DMS153 (cell line): ENCODE measurements at regions not wholly inside any gene's neighbourhood (a gene's known extent, or its start where the extent isn't known, plus 50 kb on each side); places are given as distances from the start of the nearest gene placed in this dataset.

Experiments used
- DNase-seq: peaks from one replicate; lab custom pipeline; 2025; lab: John Stamatoyannopoulos, UW

DNA sequence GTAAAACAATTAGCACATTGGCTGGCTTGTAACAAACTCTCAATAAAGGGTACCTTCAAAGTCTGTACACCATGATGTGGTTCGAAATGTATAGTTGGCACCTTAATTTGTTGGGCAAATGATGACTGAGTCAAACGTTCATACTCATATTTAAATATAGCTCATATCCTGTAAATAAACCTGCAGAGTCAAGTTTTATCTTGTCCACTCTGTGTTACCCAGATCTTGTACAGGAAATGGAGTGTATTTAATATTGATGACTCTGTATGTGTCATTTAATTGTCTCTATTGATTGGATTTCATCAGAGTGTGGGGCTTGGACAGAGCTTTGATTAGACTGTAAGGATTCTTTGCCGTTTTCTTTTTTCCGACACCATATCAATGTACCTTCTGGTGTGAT lies 805.6 kb upstream of the ZEB2 start:
- DNase-seq = no peak

DNA sequence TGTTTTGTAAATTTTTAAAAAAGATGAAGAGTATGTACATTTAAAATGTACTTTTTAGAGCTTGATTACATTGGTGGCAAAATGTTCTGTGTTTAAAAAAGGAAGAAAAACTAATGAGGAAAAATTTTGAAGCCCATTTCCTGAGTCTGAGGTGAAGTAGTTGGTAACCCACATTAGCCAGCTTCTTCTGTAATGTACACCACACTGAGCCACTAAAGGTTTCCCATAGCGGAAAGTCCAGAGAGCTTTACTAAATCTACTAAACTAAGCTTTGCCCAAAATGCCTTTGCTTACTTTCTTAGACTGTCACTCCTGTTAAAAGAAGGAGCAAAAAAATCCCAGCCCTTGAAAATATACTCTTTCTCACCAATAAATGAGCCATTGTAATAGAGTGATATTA lies 804.8 kb upstream of the ZEB2 start:
- DNase-seq = no peak

DNA sequence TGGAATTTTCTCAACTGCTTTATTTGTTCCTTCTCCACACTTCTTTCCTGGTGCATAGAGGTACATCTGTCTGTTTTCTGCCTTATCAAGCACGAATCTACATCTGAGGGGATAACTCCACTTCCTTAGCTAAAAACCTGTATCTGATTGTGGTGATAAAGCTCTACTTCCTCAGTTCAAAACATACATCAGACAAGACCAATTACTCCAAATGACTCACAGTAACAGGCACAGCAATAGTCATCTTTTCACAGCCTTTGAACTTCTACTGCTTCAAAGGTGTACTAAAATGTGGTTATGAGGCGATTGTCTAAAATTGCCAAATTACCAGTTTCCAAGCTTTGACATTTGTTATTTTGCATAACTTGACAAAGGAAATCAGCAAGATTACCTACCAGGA lies 803.6 kb upstream of the ZEB2 start:
- DNase-seq = no peak

DNA sequence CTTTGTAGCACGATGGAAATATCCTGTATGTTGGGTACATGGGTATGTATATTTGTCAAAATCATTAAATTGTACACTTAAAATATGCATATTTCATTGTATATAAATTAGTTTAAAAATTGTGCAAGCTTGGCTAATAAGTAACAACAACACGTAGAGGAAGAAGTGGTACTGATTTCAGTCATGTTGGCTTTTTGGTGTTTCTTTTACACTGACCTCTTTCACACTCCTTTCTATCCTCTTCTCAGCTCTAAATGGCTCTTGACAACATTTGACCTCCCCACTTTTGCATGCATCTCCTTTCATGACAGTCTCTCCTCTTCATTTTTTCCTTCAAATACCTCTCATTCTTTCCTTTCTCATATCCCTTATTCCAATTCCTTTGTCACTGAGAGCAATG lies 801.4 kb upstream of the ZEB2 start:
- DNase-seq = no peak

DNA sequence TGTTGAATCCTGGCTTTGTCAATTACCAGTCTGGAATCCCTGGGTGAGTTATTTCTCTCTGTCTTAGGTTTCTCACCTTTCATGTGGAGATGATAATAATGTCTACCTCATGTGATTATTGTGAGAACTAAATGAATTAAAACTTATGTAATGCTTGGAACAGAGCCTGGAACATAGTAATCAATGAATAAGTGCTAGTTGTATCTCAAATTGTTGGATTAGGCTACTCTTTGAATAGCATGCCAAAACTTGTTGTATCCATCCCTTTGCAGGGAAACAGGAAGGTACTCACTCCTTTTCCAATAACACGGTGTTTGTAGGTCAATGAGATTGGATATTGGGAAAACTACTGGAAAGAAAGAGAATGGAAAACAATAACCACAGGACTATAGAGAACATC lies 796.6 kb upstream of the ZEB2 start:
- DNase-seq = no peak

DNA sequence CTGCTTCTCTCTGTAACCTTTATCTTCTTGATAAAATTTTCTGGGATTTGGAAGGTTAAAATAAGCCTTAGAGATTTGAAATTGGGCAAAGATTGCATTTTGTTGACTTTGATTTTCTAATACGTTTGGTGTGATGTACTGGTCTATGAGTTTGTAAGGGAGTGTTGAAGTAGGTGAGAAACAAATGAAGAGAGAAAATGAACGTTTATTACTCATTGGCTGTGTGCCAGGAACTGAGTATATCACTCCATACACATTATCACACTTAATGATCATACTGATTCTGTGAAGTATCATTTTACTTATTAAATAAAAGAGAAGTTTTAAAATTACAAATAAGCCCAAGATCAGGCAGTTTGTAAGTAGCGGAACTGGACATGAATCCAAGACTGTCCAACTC lies 795.1 kb upstream of the ZEB2 start:
- DNase-seq = no peak

DNA sequence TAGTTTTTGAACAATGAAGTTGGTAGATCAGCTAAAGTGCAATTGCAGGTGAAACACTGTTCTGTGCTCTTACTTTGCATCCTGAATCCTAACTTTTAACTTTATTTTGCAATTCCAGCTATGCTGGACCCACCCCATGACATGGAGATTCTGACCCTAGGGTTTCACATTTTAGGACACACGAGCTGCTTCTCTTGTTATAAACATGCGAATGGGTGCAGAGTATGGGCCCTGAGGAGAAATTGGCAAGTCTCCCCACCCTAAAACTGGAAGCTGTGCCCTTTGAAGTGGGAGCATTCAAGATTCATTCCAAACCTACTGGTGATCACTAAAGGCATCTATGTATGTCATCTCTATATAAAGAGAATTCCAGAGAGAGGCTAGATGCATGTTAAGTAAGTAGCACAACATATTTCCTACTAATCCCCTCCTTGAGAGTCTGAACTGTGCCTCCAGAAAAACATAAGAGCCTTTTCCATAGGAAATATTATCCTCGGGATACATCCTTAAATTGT lies 794.3 kb upstream of the ZEB2 start:
- DNase-seq = no peak

DNA sequence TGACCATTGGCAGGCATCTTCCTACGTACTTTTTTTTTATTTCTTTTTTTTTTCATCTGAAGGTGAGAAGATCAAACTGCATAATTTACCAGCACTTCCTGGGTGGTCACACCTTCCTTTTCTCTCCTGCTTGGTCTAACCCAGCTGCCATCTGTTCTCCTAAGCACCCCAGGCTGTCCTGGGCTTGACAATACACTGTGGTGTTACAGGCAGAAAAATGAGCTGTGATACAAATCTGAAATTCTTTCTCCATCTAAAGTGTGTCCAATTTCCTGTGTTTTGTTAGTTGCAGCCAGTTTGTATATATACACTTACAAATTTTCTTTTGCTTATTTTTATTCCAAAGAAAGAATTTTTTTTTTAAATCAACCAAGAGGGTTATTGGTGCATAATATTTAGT lies 786.0 kb upstream of the ZEB2 start:
- DNase-seq = no peak

DNA sequence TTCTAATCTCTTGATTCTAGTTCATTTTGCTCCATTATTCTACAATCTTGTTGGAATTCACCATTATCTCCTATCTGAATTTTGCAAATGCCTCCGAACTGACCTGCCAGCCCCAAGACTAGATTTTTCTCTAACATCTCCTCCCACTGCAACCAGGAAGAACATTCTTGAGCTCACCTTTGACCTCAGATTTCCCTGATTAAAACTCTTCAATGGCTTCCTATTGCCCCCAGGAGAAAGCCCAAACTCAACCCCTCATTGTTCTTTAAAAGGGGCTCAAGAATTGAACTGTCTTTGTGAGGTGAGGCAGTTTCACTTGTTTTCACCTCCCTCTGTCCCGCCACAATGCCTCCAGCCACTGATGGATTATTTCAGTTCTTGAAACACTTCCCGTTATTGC lies 784.6 kb upstream of the ZEB2 start:
- DNase-seq = no peak

DNA sequence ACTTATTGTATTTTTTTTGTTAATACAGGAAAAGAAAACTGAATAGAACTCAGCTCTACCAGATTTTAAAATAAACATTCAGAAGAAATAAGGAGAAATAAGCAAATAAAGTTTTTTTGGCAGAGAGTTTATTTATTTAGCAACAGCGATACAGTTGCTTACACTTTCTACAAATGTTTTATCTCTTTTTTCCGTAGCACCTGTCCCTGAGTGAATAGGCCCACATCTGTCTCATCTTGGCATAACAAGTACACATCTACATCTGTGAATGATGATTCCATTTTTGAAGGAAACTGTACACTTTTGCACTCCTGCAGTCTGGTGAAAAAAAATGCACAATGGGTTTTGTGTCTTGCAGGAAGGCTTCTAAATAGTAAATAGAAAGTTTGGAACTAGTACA lies 783.6 kb upstream of the ZEB2 start:
- DNase-seq = no peak

DNA sequence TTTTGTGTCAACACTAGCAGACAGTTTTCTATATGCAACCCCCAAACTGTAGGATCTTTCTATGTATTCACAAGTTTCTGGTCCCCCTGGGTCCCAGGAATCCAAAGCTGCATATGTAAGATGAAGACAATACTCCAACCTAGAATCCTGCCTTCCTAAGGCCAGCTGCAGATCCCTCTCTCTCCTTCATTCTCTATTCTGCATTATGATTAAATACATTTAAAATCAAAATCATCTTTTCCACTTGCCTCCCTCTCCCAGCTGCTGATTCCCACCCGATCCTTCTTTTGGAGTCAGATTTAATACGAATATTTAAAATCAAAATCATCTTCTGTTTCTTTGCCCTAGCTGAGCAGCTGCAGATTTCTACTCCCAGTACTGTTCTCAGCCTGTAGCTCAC lies 783.0 kb upstream of the ZEB2 start:
- no peak for DNase-seq

DNA sequence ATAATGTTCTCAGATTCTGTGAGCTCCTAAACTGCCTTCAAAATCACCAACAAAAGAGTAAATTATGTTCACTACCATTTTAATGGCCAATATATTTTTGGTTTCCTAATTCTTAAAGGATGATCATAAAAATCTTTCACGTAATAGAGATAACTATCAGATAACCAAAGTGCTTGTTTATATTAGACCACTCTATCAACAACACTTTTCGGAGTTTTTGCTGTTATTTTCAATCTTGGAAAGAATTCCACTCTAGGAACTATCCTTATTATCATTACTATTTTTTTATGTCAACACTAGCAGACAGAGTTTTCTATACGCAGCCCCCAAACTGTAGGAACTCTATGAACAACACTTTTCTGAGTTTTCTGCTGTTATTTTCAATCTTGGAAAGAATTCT lies 782.5 kb upstream of the ZEB2 start:
- DNase-seq = no peak

DNA sequence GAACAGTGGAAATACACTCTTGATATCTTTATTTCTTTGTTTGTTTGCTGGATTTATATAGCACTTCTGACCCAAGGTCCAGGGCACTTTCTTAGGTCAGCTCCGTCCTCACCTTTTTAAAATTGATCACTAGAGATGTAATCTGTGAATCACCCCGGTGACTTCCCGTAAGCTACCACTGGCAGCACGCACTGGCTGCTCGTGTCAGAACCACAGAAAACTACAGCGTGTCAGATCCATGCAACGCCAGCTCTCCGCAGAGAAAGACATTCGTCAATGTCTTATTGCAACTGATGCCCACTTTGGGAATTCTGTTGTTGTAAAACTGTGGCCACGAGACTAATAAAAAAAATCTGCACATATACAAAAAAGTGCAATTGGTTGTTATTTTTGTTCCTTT lies 779.4 kb upstream of the ZEB2 start:
- no peak for DNase-seq

DNA sequence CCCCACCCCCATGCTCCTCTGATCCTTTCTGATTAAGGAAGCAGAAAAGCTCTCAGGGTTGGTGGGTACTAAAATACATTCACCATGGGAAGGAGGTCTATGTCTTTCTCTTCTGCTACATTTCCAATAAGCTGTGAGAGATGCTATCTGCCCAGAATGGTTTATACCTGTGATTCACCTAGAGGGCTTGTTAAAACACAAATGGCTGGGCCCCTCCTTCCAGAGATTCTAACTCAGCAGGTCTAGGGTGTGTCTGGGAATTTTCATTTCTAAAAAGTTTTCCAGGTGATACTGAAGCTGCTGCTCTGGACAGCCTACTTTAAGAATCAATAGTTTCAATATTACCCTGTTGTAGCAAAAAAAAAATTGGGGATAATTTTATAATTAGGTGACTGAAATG lies 772.2 kb upstream of the ZEB2 start:
- DNase-seq = no peak

DNA sequence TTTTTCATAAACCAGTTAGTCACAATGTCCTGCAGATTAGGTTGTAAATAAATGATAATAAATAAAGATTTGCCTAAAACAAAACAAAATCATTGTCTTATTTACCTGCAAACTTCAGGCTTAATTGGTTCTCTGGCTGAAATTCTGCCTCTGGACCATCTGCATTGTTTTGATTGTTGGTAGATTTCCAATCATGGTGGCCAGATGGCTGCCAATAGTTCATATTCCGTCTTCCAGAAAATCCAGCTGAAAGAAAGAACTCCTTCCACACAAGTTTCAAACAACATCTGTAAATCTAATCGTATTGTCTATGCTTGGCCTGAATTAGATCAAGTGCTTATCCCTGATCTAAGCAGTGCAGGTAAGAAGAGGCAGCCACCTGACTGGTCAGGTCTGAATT lies 771.1 kb upstream of the ZEB2 start:
- no peak for DNase-seq

DNA sequence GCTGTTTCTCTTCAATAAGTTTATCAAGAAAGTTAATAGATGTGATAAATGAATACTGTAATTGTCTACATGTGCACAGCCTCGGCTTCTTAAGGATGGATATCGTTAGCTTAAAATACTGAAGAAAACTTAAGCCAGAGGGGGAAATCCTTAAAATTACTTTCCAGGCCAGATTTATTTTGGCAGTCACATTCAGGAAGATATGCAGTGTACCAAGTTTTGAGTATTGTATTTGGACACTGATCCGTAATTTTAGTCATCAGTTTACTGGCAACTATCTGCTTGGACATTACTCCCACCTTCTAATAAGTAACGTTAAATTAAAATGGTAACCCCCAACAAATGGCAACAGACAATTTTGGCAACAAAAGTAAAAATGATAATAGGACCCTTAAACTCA lies 770.0 kb upstream of the ZEB2 start:
- DNase-seq = no peak

DNA sequence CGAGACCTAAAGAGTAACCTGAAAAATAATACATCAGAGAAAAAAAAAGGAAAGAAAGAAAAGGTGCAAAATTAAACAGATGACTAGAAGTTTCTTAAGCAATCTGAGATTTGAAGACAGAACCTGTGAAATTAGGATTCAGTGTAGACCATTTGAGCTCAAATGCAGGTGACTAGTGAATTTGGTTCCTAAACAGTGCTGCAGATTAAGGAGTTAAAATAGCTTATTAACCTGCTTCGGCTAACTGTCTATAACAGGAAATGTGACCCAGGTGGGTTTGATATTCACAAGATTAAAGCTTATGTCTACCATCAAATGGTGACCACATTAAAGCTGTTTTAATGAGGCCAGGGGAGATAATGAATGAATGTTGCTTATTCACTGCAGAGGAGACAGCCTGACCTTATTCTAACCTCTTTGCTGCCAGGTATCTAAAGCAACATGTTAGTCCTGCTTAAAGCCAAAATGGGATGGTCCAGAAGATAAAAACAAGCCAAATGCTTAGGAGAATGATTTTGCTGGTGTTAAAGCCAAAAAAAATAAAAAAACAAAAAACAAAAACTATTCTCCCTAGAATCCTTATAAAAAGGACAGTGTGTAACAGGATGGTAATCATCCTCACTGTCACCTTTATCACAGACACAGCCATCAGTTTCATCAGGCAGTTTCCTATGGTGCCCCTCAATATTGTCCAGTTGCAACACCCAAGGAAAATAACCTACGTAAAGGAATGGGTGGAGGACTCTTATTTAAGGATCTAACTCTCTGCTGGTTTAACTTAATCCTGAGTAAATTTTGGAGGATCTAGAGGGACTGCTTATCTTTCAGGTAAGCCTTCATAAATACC lies 769.0 kb upstream of the ZEB2 start:
- DNase-seq = no peak

DNA sequence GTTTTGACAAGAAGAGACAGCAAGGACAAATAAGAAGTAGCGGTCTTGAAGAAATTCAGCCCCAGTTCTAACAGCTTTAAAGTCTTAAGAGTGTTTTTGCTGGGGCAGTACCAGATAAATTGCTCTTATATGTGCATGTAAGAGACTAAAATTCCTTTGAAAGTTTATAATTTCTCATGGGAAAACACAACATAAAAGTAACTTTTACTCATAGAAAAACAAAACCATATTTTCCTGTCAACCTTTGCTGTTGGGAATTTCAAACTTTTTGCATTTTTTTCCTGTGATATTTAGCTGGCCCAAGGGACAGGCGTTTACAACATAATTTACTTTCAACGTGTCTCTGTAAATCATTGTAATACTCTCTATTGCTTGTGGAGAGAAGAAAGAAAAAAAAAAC lies 767.8 kb upstream of the ZEB2 start:
- DNase-seq = no peak

DNA sequence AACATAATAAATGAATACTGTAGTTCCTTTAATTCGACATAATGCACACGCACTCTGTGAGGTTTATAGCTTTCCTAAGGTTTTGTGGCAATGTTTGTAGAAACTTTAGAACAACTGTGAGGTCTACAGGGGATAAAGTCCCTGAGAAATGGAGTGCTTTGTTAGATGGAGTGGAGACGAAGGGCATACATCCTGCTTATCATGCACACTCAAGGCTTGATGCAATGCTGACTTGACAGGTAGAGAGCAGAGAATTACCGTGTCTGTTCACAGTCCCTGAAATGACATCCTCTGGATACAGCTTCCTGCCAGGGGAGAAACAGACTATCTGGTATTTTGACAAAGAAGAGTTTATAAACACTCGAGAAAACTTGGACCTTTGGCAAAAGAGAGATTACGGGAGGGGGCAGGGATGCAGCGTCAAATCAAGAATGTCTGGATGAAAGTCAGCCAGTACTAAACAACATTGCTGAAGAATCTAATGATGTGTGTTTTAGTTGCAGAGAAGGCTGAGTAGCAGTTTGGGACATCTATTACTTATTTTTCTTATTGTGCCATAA lies 766.9 kb upstream of the ZEB2 start:
- DNase-seq = no peak

DNA sequence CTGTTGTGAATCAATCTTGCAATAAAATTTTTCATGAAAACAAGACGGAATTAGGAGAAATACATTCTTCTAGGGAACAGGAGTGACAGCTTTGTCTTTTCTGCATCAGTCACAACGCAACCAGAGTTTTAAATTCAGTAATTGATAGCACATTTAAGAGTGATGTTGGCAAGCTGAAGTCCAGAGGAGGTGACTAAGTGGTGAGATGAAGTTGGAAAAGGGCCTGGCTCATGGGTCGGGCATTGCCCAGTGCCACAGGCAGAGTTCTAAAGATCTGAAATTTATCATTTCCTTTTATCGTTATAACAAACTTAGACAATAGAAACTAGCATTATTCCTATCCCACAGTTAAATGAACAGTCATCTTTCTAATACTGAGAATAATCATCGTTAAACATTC lies 764.6 kb upstream of the ZEB2 start:
- DNase-seq = no peak

DNA sequence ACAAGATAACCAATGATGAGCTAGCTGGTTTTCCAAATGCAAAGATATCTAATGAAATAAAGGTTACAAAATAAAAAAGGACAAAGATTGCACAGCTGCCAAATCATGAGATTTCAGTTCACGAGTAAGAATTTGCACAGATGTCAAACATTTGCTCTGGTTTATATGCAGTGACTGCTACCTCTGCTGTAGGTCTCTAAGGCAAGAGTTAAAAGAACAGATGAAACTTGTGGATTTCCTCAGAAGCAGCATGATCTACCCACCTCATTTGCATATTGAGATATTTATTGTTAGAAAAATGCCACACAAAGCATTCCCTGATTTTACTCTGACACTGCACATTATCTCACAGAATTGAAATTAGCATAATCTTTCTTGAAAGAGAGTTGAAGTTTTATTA lies 763.2 kb upstream of the ZEB2 start:
- no peak for DNase-seq

DNA sequence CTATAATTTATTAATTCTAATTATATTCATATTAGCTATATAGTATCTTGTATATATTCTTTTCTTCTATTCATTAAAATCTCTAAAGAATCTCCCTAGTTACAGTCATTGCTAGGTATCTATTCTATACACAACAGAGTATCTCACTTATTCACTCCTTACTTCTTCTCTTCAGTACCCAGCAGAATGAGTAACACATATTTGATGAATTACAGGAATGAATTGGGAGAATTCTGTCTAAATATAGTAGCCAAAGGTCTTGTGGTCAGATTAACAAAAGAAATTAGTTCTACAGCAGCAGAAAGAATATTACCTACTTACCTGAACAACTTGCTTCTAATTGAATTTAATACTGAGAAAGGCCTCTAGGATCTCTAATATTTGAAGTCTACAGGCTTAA lies 758.0 kb upstream of the ZEB2 start:
- no peak for DNase-seq

DNA sequence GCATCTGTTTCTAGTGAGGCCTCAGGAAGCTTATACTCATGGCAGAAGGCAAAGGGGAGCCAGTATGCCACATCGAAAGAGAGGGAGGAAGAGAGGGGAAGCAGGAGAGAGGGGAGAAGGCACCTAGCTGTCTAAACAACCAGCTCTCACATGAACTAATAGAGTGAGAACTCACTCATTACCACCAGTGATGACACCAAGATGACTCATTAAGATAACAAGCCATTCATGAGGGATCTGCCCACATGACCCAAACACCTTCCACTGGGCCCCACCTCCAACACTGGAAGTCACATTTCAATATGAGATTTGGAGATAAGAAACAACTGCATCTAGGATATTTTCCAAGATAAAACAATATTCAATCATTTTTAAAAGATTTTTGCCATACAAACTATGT lies 753.9 kb upstream of the ZEB2 start:
- no peak for DNase-seq

DNA sequence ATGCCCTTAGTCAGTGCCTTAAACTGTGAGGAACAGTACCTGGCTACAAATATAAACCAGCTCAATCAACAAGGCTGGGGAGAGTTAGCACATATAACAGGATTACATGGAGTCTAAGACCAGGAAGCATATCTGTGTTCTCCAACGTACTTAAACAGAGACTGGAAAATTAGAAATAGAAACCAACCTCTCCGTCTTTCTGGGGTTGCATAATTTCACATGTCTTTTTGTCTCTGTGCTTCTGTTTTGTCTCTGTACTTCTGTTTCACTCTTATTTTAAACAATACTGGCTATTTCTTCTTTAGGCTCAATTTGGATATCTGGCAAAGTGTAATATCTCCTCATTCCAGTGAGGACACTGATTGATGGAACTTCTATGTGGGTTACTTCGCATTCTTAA lies 749.0 kb upstream of the ZEB2 start:
- no peak for DNase-seq
